Left lung (tissue), 4 donors: ENCODE measurements at regions not wholly inside any gene's neighbourhood (a gene's known extent, or its start where the extent isn't known, plus 50 kb on each side); places are given as distances from the start of the nearest gene placed in this dataset.

Experiments
- ATAC-seq: fragments of 200-7000 bp; cut with Tn5 transposase; one replicate; pipeline ENCODE4 v1.9.1; 2020; ENCODE audit warnings: moderate library complexity
- DNase-seq, 4 donors: peaks; one replicate each; pipeline ENCODE4 v3.0.0-alpha.2; 2013 to 2020
- H3K27ac ChIP-seq, 2 donors: fragments of 200-600 bp; sonication (generic) in 1 of 2; one replicate each; pipeline versions ENCODE4 v1.5.0 to v1.8.0; 2020 to 2021
- H3K27me3 ChIP-seq, 2 donors: fragments of 200-600 bp; sonication (generic) in 1 of 2; one replicate each; pipeline versions ENCODE4 v1.5.0 to v1.8.0; 2020 to 2021
- H3K36me3 ChIP-seq, 2 donors: fragments of 200-600 bp; sonication (generic) in 1 of 2; one replicate each; pipeline versions ENCODE4 v1.5.0 to v1.8.0; 2020 to 2021
- H3K4me1 ChIP-seq, 2 donors: fragments of 200-600 bp; one replicate each; pipeline ENCODE4 v1.8.0; 2021
- H3K4me3 ChIP-seq, 2 donors: fragments of 200-600 bp; sonication (generic) in 1 of 2; one replicate each; pipeline versions ENCODE4 v1.5.0 to v1.8.0; 2020 to 2021; ENCODE audit warnings: mild to moderate bottlenecking in 1 of 2
- H3K9me3 ChIP-seq, 2 donors: fragments of 200-600 bp; sonication (generic) in 1 of 2; one replicate each; pipeline versions ENCODE4 v1.5.0 to v1.8.0; 2020 to 2021
- CTCF ChIP-seq, 2 donors: fragments of 200-600 bp; sonication (generic) in 1 of 2; IDR thresholded peaks; one replicate each; pipeline versions ENCODE4 v1.5.0 to v1.8.0; 2021; ENCODE audit warnings: antibody characterized with exemption in 2 of 2
- intact Hi-C, 2 donors: fragments of 100-400 bp; cut with DNase I; formaldehyde crosslinking; loops; one replicate each; pipeline versions ENCODE4 v1.11.2 to v1.14.2; 2022
- donor health status: DM: no; HTN: yes; CAD: no.
- donor health status: DM: no; HTN: no; CAD: no.

DNA sequence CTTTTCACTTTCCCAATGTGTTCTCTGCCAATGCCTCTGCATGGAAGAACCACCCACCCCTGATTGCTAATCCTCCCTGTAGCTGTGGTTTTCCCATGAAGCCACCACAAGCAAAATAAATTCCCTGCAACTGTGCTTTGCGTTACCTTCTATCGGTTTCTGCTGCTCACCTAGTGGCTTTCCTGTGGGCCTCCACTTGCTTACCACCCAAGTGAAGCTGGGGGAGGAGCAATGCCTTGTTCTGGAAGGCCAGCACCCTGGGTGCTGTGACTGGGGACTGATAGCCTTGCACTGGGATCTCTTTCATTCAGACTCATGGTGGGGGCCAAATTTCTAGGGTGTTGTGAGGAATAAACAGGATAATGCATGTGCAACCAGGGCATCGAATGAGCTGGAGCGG lies 56.3 kb upstream of the GDNF start:
- DNase-seq (no peak), ATAC-seq (no peak)
- intact Hi-C loops: no loop called here
- no peaks in the 10 kb centered on the region for H3K9me3 ChIP-seq
- H3K4me1 ChIP-seq: no peaks in the 10 kb centered on the region
- H3K36me3 ChIP-seq: no peaks in the 10 kb centered on the region
- H3K4me3 ChIP-seq: no peak overlapping the region
- no peaks in the 10 kb centered on the region for H3K27me3 ChIP-seq
- H3K27ac ChIP-seq: no peak overlapping the region
- no peak for TF ChIP-seq CTCF (IDR thresholded peaks at IDR 0.05)

DNA sequence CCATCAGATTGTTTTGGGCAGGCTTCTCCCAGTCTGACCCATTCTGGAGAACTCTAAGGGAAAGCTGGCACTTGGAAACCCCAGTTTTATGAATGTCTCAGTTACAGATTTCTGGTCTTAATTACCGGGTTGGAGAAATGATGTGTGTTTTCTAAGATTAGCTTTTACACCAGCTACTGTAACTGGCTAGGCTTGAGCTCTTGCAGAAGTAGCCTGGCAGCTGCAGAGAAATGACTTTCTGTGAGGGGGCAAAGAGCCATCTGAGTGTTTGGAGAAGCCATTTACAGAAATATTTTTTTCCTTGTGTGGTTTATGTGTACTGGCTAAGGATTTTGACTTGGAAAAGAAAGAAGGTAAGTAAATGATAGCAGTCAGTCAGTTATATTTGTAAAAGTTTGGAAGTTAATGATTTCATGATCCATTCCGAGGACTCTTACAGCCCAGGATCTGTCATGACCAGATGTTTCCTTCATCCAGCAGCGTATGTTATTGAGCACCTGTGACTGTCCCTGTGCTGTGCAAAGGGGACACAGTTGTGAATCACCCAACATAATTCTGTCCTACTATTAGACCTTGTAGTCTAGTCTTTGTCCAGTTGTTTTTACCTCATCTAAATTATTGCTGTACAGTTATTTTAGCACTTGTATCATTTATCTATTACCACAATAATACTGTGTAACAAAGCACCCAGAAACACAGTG lies 53.7 kb upstream of the GDNF start:
- Histone ChIP-seq H3K4me1 (no peaks in the 10 kb centered on the region), H3K27me3 (no peaks in the 10 kb centered on the region), H3K27ac (no peak overlapping the region), H3K36me3 (no peaks in the 10 kb centered on the region), H3K4me3 (no peak overlapping the region), H3K9me3 (no peaks in the 10 kb centered on the region)
- ATAC-seq: no peak
- intact Hi-C loops: no loop called here
- no peak for DNase-seq
- no peak for TF ChIP-seq CTCF (IDR thresholded peaks at IDR 0.05)

GRCh38 chr5:37892586-37892985 lies 52.7 kb upstream of the GDNF start:
- Histone ChIP-seq H3K4me3 (no peak overlapping the region), H3K9me3 (no peaks in the 10 kb centered on the region), H3K27me3 (no peaks in the 10 kb centered on the region), H3K27ac (no peak overlapping the region), H3K36me3 (no peaks in the 10 kb centered on the region), H3K4me1 (no peaks in the 10 kb centered on the region)
- DNase-seq (no peak), ATAC-seq (no peak)
- intact Hi-C loops: no loop called here
- TF ChIP-seq CTCF (IDR thresholded peaks at IDR 0.05): no peak

GRCh38 chr5:37891832-37892231 lies 52.0 kb upstream of the GDNF start:
- no peak for TF ChIP-seq CTCF (IDR thresholded peaks at IDR 0.05)
- Histone ChIP-seq H3K4me1 (no peaks in the 10 kb centered on the region), H3K36me3 (no peaks in the 10 kb centered on the region), H3K27me3 (no peaks in the 10 kb centered on the region), H3K9me3 (no peaks in the 10 kb centered on the region), H3K27ac (no peak overlapping the region), H3K4me3 (no peak overlapping the region)
- intact Hi-C loops: no loop called here
- ATAC-seq (no peak), DNase-seq (no peak)

- Histone ChIP-seq H3K9me3 (no peaks in the 10 kb centered on the region), H3K4me3 (no peak overlapping the region), H3K36me3 (no peaks in the 10 kb centered on the region), H3K27me3 (peaks cover 0 to 9% of the 10 kb centered on the region in 2 donors), H3K27ac (no peak overlapping the region), H3K4me1 (no peaks in the 10 kb centered on the region)
- no peak for TF ChIP-seq CTCF (IDR thresholded peaks at IDR 0.05)
- intact Hi-C loops: no loop called here
- ATAC-seq (no peak), DNase-seq (no peak)
These were observed 49.9 kb upstream of the GDNF start for GRCh38 chr5:37889612-37890317.
